PFSK-1 (cell line): ENCODE measurements at regions not wholly inside any gene's neighbourhood (a gene's known extent, or its start where the extent isn't known, plus 50 kb on each side); places are given as distances from the start of the nearest gene placed in this dataset.

ENCODE experiments used
- POLR2AphosphoS5 ChIP-seq: IDR thresholded peaks from 2 replicates; pipeline ENCODE4 v1.6.1; 2012; ENCODE audit warnings: low read depth, mild to moderate bottlenecking, control low read depth, low read length, moderate library complexity
- REST ChIP-seq, 2 experiments: IDR thresholded peaks; 2 replicates each; pipeline versions ENCODE4 v1.6.1 to v1.8.0; 2011 to 2012; ENCODE audit warnings: low read depth in 2 of 2, low read length in 2 of 2, control low read depth in 1 of 2, inconsistent platforms in 1 of 2, mild to moderate bottlenecking in 1 of 2, moderate library complexity in 1 of 2; ENCODE audit not compliant: insufficient read depth in 1 of 2
- SIN3A ChIP-seq: IDR thresholded peaks from 2 replicates; pipeline ENCODE4 v1.6.1; 2012; ENCODE audit warnings: mild to moderate bottlenecking, low read length, moderate library complexity, borderline replicate concordance; ENCODE audit not compliant: insufficient read depth
- TAF1 ChIP-seq: IDR thresholded peaks from 2 replicates; pipeline ENCODE4 v1.6.1; 2012; ENCODE audit warnings: low read length, control low read depth, borderline replicate concordance; ENCODE audit not compliant: insufficient read depth

- no peak for TF ChIP-seq POLR2AphosphoS5
- no peak for TF ChIP-seq REST (IDR thresholded peaks at IDR 0.05; ENCODE audit: insufficient read depth in 1 of 2, low read depth in 2 of 2, low read length in 2 of 2)
- TF ChIP-seq TAF1 = no peak
- TF ChIP-seq SIN3A = no peak
Observed at GRCh38 chr22:49259839-49260615, 567.6 kb downstream of the BRD1 start.
